ENCODE measurements at regions not wholly inside any gene's neighbourhood (a gene's known extent, or its start where the extent isn't known, plus 50 kb on each side); places are given as distances from the start of the nearest gene placed in this dataset.

DNA sequence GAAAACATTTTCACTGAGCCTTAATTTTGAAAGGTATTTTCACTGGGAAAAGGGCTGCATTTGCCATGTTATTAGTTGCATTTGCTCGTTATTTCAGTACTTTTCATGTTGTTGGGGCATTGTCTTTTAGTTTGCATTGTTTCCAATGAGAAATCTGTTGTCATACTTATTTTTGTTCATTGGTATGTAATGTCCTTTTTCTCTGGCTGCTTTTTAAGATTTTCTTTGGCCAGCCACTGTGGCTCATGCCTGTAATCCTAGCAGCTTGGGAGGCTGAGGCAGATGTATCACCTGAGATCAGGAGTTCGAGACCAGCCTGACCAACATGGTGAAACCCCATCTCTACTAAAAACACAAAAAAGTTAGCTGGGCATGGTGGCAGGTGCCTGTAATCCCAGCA lies 379.9 kb downstream of the SAMD5 start:
- H2AFZ ChIP-seq (ENCODE audit: low read length): no peak overlapping the region
- H3F3A ChIP-seq (ENCODE audit: insufficient read depth, low read length): no peaks in the 10 kb centered on the region
- no peak overlapping the region for H3K4me3 ChIP-seq (ENCODE audit: low read depth, low read length, poor library complexity, severe bottlenecking)
- H3K79me2 ChIP-seq (ENCODE audit: insufficient read depth, low read length): no peaks in the 10 kb centered on the region
- TF ChIP-seq, protein P1, sequence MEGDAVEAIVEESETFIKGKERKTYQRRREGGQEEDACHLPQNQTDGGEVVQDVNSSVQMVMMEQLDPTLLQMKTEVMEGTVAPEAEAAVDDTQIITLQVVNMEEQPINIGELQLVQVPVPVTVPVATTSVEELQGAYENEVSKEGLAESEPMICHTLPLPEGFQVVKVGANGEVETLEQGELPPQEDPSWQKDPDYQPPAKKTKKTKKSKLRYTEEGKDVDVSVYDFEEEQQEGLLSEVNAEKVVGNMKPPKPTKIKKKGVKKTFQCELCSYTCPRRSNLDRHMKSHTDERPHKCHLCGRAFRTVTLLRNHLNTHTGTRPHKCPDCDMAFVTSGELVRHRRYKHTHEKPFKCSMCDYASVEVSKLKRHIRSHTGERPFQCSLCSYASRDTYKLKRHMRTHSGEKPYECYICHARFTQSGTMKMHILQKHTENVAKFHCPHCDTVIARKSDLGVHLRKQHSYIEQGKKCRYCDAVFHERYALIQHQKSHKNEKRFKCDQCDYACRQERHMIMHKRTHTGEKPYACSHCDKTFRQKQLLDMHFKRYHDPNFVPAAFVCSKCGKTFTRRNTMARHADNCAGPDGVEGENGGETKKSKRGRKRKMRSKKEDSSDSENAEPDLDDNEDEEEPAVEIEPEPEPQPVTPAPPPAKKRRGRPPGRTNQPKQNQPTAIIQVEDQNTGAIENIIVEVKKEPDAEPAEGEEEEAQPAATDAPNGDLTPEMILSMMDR (IDR thresholded peaks at IDR 0.05; ENCODE audit: low read length): no peak
- TF ChIP-seq EZH2 (IDR thresholded peaks at IDR 0.05; ENCODE audit: borderline replicate concordance, low read length): no peak
- no peaks in the 10 kb centered on the region for H3K9me3 ChIP-seq (ENCODE audit: low read length)
- no peaks in the 10 kb centered on the region for H3K27me3 ChIP-seq (ENCODE audit: insufficient read depth, low read length)
- no peak overlapping the region for H3K27ac ChIP-seq (ENCODE audit: low read depth, low read length, poor library complexity, severe bottlenecking)
- no peak overlapping the region for H3K9ac ChIP-seq (ENCODE audit: low read length)
- no peaks in the 10 kb centered on the region for H3K9me2 ChIP-seq (ENCODE audit: low read depth, low read length)
- H3K4me2 ChIP-seq (ENCODE audit: low read length): no peak overlapping the region
- H3K36me3 ChIP-seq (ENCODE audit: insufficient read depth, low read length): no peaks in the 10 kb centered on the region
- H4K20me1 ChIP-seq (ENCODE audit: insufficient read depth, low read length): no peaks in the 10 kb centered on the region
- no peaks in the 10 kb centered on the region for H3K4me1 ChIP-seq (ENCODE audit: insufficient read depth, low read length, severe bottlenecking)

DNA sequence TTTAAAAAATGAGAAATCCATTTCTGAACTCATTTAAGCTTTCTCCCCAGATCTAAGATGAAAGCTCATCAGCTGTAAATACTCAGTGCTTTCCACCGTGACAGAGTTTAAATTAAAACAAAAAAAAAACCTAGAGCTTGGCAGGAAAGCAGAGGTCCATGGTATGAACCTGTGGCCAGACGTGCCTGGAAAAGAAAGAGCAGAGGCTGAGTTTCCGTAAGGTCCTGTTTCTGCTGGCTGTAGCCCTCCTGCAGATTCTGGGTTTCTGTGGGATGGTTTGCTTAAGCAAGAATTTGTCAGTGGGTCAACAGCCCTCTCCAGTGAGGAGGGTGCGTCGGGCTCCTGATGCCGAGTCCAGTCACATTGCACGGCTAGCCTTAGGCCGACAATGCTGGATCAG lies 383.2 kb downstream of the SAMD5 start:
- Histone ChIP-seq H3K4me3 (ENCODE audit: low read depth, low read length, poor library complexity, severe bottlenecking) (no peak overlapping the region), H3K79me2 (ENCODE audit: insufficient read depth, low read length) (no peaks in the 10 kb centered on the region), H3F3A (ENCODE audit: insufficient read depth, low read length) (no peaks in the 10 kb centered on the region), H3K4me1 (ENCODE audit: insufficient read depth, low read length, severe bottlenecking) (no peaks in the 10 kb centered on the region), H3K36me3 (ENCODE audit: insufficient read depth, low read length) (no peaks in the 10 kb centered on the region), H4K20me1 (ENCODE audit: insufficient read depth, low read length) (no peaks in the 10 kb centered on the region), H3K9me3 (ENCODE audit: low read length) (no peaks in the 10 kb centered on the region), H2AFZ (ENCODE audit: low read length) (no peak overlapping the region), H3K27me3 (ENCODE audit: insufficient read depth, low read length) (no peaks in the 10 kb centered on the region), H3K9me2 (ENCODE audit: low read depth, low read length) (no peaks in the 10 kb centered on the region), H3K27ac (ENCODE audit: low read depth, low read length, poor library complexity, severe bottlenecking) (no peak overlapping the region), H3K9ac (ENCODE audit: low read length) (no peak overlapping the region), H3K4me2 (ENCODE audit: low read length) (no peak overlapping the region)
- TF ChIP-seq EZH2 (IDR thresholded peaks at IDR 0.05; ENCODE audit: borderline replicate concordance, low read length): no peak
- TF ChIP-seq, protein P1 (IDR thresholded peaks at IDR 0.05; ENCODE audit: low read length): no peak

DNA sequence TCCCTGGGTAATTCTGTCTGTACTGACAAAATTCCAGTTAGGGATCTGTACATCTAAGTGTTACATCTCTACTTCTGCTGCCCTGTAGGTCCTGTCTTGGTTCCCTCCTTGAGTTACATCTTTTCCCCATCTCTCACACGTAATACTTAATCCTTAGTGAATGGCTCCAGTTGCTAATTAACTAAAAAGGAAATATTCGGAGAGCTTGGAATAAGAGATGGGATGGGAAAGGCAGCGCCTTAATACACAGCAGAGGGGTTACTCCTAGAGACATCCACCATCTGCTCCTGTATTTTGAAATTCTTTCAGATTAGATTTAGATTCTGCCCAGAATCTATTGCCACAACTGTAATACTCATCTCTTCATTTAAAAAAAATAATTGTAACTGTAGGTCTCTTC lies 384.0 kb downstream of the SAMD5 start:
- no peaks in the 10 kb centered on the region for H3K9me3 ChIP-seq (ENCODE audit: low read length)
- H2AFZ ChIP-seq (ENCODE audit: low read length): no peak overlapping the region
- no peak overlapping the region for H3K4me3 ChIP-seq (ENCODE audit: low read depth, low read length, poor library complexity, severe bottlenecking)
- H3K79me2 ChIP-seq (ENCODE audit: insufficient read depth, low read length): no peaks in the 10 kb centered on the region
- H3K4me1 ChIP-seq (ENCODE audit: insufficient read depth, low read length, severe bottlenecking): no peaks in the 10 kb centered on the region
- H3K9ac ChIP-seq (ENCODE audit: low read length): no peak overlapping the region
- no peaks in the 10 kb centered on the region for H3K36me3 ChIP-seq (ENCODE audit: insufficient read depth, low read length)
- no peaks in the 10 kb centered on the region for H3F3A ChIP-seq (ENCODE audit: insufficient read depth, low read length)
- H3K4me2 ChIP-seq (ENCODE audit: low read length): no peak overlapping the region
- H4K20me1 ChIP-seq (ENCODE audit: insufficient read depth, low read length): no peaks in the 10 kb centered on the region
- no peak for TF ChIP-seq EZH2 (IDR thresholded peaks at IDR 0.05; ENCODE audit: borderline replicate concordance, low read length)
- TF ChIP-seq, protein P1 (IDR thresholded peaks at IDR 0.05; ENCODE audit: low read length): no peak
- H3K9me2 ChIP-seq (ENCODE audit: low read depth, low read length): no peaks in the 10 kb centered on the region
- no peaks in the 10 kb centered on the region for H3K27me3 ChIP-seq (ENCODE audit: insufficient read depth, low read length)
- H3K27ac ChIP-seq (ENCODE audit: low read depth, low read length, poor library complexity, severe bottlenecking): no peak overlapping the region

All from OCI-LY1 (cell line).